ENCODE measurements at regions not wholly inside any gene's neighbourhood (a gene's known extent, or its start where the extent isn't known, plus 50 kb on each side); places are given as distances from the start of the nearest gene placed in this dataset.

GRCh38 chr1:168637350-168637991 lies 61.1 kb downstream of the XCL1 start:
- Histone ChIP-seq H3K4me1 (peaks cover 0 to 33% (median 21%) of the 10 kb centered on the region in 3 donors), H3K27me3 (no peaks in the 10 kb centered on the region), H3K36me3 (no peaks in the 10 kb centered on the region), H3K9me3 (no peaks in the 10 kb centered on the region), H3K4me3 (no peak overlapping the region), H3K27ac (peak overlapping the region; percentile 67 to 90 (median 73))
- ATAC-seq, result no peak
- peak in 2 of 4 experiments; percentile 34 to 44 for TF ChIP-seq CTCF (IDR thresholded peaks at IDR 0.05)
- no peak for TF ChIP-seq EP300 (IDR thresholded peaks at IDR 0.05)
- TF ChIP-seq POLR2AphosphoS5 (IDR thresholded peaks at IDR 0.05), result no peak
- WGBS, 2 donors (ENCODE audit: low coverage in 1 of 2), result 87 to 90% methylated on average over 5 of the region's 5 CpGs

GRCh38 chr1:168638884-168639283 lies 62.5 kb downstream of the XCL1 start:
- H3K27ac ChIP-seq, result no peak overlapping the region
- TF ChIP-seq CTCF (IDR thresholded peaks at IDR 0.05) (no peak), EP300 (IDR thresholded peaks at IDR 0.05) (no peak), POLR2A (IDR thresholded peaks at IDR 0.05) (no peak), POLR2AphosphoS5 (IDR thresholded peaks at IDR 0.05) (no peak)
- H3K9me3 ChIP-seq, result no peaks in the 10 kb centered on the region
- no peak overlapping the region for H3K4me3 ChIP-seq
- peaks cover 0 to 33% (median 21%) of the 10 kb centered on the region in 3 donors for H3K4me1 ChIP-seq
- H3K27me3 ChIP-seq, result no peaks in the 10 kb centered on the region
- H3K36me3 ChIP-seq, result no peaks in the 10 kb centered on the region
- 100% methylated on average over 1 of the region's 1 CpG for WGBS, 2 donors (ENCODE audit: low coverage in 1 of 2)
- no peak for ATAC-seq

GRCh38 chr1:168640182-168640581 lies 63.8 kb downstream of the XCL1 start:
- H3K4me3 ChIP-seq, result no peak overlapping the region
- no peak for ATAC-seq

GRCh38 chr1:168640836-168641235 lies 64.4 kb downstream of the XCL1 start:
- H3K4me1 ChIP-seq, result peaks cover 0 to 16% (median 10%) of the 10 kb centered on the region in 3 donors
- no peaks in the 10 kb centered on the region for H3K9me3 ChIP-seq
- no peak overlapping the region for H3K4me3 ChIP-seq
- H3K36me3 ChIP-seq, result no peaks in the 10 kb centered on the region
- no peaks in the 10 kb centered on the region for H3K27me3 ChIP-seq
- ATAC-seq, result no peak
- TF ChIP-seq POLR2AphosphoS5 (IDR thresholded peaks at IDR 0.05) (no peak), POLR2A (IDR thresholded peaks at IDR 0.05) (no peak), EP300 (IDR thresholded peaks at IDR 0.05) (no peak), CTCF (IDR thresholded peaks at IDR 0.05) (no peak)
- H3K27ac ChIP-seq, result no peak overlapping the region
- WGBS, 2 donors (ENCODE audit: low coverage in 1 of 2), result 90 to 94% methylated on average over 2 to 3 of the region's 3 CpGs

More at GRCh38 chr1:168640182-168640581, 63.8 kb downstream of the XCL1 start:
- WGBS, 2 donors (ENCODE audit: low coverage in 1 of 2), result 93 to 96% methylated on average over 1 of the region's 1 CpG
- Histone ChIP-seq H3K27ac (no peak overlapping the region), H3K27me3 (no peaks in the 10 kb centered on the region), H3K36me3 (no peaks in the 10 kb centered on the region), H3K9me3 (no peaks in the 10 kb centered on the region), H3K4me1 (peaks cover 0 to 23% (median 17%) of the 10 kb centered on the region in 3 donors)
- TF ChIP-seq CTCF (IDR thresholded peaks at IDR 0.05) (no peak), POLR2A (IDR thresholded peaks at IDR 0.05) (no peak), EP300 (IDR thresholded peaks at IDR 0.05) (no peak), POLR2AphosphoS5 (IDR thresholded peaks at IDR 0.05) (no peak)

- H3K27ac ChIP-seq, result no peak overlapping the region
- no peak overlapping the region for H3K4me3 ChIP-seq
- TF ChIP-seq EP300 (IDR thresholded peaks at IDR 0.05) (no peak), CTCF (IDR thresholded peaks at IDR 0.05) (no peak), POLR2AphosphoS5 (IDR thresholded peaks at IDR 0.05) (no peak), POLR2A (IDR thresholded peaks at IDR 0.05) (no peak)
- no peaks in the 10 kb centered on the region for H3K27me3 ChIP-seq
- no peaks in the 10 kb centered on the region for H3K4me1 ChIP-seq
- WGBS, 2 donors (ENCODE audit: low coverage in 1 of 2), result 100% methylated on average over 2 of the region's 2 CpGs; no CpG with 5 or more reads in 1 of the 2 donors
- ATAC-seq, result no peak
- no peaks in the 10 kb centered on the region for H3K9me3 ChIP-seq
- H3K36me3 ChIP-seq, result no peaks in the 10 kb centered on the region
Measured at GRCh38 chr1:168643152-168643551, 66.7 kb downstream of the XCL1 start.

Measured in gastroesophageal sphincter (tissue), 4 donors.